ENCODE measurements at regions not wholly inside any gene's neighbourhood (a gene's known extent, or its start where the extent isn't known, plus 50 kb on each side); places are given as distances from the start of the nearest gene placed in this dataset.

DNA sequence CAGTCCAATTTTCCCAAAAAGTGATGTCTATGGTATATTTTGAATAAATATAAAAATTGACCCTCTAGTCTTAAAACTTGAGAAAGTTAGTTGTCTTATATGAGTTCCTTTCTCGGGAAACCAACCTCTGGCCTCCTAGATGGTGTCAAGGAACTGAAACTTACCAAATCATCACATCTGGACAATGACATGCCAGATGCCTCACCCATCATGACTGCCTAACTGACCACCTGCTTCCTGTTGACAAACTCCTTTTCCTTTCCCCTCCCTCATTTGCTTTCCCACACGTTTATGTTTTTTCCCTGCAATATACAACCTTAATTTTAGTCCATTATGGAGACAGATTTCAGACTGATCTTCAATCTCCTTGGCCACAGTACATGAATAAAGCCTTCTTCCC is 731.0 kb downstream of the EPHA7 start:
- TF ChIP-seq, protein P1, sequence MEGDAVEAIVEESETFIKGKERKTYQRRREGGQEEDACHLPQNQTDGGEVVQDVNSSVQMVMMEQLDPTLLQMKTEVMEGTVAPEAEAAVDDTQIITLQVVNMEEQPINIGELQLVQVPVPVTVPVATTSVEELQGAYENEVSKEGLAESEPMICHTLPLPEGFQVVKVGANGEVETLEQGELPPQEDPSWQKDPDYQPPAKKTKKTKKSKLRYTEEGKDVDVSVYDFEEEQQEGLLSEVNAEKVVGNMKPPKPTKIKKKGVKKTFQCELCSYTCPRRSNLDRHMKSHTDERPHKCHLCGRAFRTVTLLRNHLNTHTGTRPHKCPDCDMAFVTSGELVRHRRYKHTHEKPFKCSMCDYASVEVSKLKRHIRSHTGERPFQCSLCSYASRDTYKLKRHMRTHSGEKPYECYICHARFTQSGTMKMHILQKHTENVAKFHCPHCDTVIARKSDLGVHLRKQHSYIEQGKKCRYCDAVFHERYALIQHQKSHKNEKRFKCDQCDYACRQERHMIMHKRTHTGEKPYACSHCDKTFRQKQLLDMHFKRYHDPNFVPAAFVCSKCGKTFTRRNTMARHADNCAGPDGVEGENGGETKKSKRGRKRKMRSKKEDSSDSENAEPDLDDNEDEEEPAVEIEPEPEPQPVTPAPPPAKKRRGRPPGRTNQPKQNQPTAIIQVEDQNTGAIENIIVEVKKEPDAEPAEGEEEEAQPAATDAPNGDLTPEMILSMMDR (IDR thresholded peaks at IDR 0.05): no peak
- no peak for TF ChIP-seq POLR2A (IDR thresholded peaks at IDR 0.05)

Data from breast epithelium (tissue), 3 donors.